ENCODE measurements at regions not wholly inside any gene's neighbourhood (a gene's known extent, or its start where the extent isn't known, plus 50 kb on each side); places are given as distances from the start of the nearest gene placed in this dataset.
"Not testable (repeated sequence)": the region's sequence is repeated elsewhere in the genome, so short reads cannot be mapped to it uniquely, and the experiment has no call there.

GRCh38 chr4:162485486-162485885 lies 321.7 kb upstream of the FSTL5 start:
- no peaks in the 10 kb centered on the region for H3K4me1 ChIP-seq (ENCODE audit: low read length)
- no peak for DNase-seq

GRCh38 chr4:162475246-162475645 lies 311.4 kb upstream of the FSTL5 start:
- TF ChIP-seq CTCF (IDR thresholded peaks at IDR 0.05; ENCODE audit: low read length) (no peak), EZH2phosphoT487 (IDR thresholded peaks at IDR 0.05; ENCODE audit: low read length) (no peak), EZH2 (optimal IDR thresholded peaks at IDR 0.05; ENCODE audit: low read depth, low read length) (no peak)
- Histone ChIP-seq H3K9ac (ENCODE audit: low read length) (no peak overlapping the region), H3K27me3 (replicated peaks; ENCODE audit: insufficient read depth, low read length) (no peaks in the 10 kb centered on the region), H3K4me1 (ENCODE audit: low read length) (no peaks in the 10 kb centered on the region), H3F3A (ENCODE audit: insufficient read depth, low read length) (no peaks in the 10 kb centered on the region), H3K27ac (ENCODE audit: low read length) (no peak overlapping the region), H3K9me3 (replicated peaks; ENCODE audit: insufficient read depth, low read length) (no peaks in the 10 kb centered on the region), H2AFZ (ENCODE audit: low read length) (no peak overlapping the region), H3K79me2 (ENCODE audit: low read length) (no peaks in the 10 kb centered on the region), H4K20me1 (ENCODE audit: insufficient read depth, low read length) (no peaks in the 10 kb centered on the region), H3K36me3 (replicated peaks; ENCODE audit: insufficient read depth, low read length) (no peaks in the 10 kb centered on the region), H3K4me3 (ENCODE audit: low read length) (no peak overlapping the region), H3K9me2 (replicated peaks; ENCODE audit: insufficient read depth, low read length) (no peaks in the 10 kb centered on the region), H3K4me2 (ENCODE audit: low read depth, low read length) (no peak overlapping the region)
- DNase-seq, result no peak

More at GRCh38 chr4:162485486-162485885, 321.7 kb upstream of the FSTL5 start:
- H3F3A ChIP-seq (ENCODE audit: insufficient read depth, low read length), result no peaks in the 10 kb centered on the region
- H3K9ac ChIP-seq (ENCODE audit: low read length), result no peak overlapping the region
- H3K36me3 ChIP-seq (replicated peaks; ENCODE audit: insufficient read depth, low read length), result no peaks in the 10 kb centered on the region
- no peaks in the 10 kb centered on the region for H3K27me3 ChIP-seq (replicated peaks; ENCODE audit: insufficient read depth, low read length)
- TF ChIP-seq EZH2phosphoT487 (IDR thresholded peaks at IDR 0.05; ENCODE audit: low read length) (no peak), EZH2 (optimal IDR thresholded peaks at IDR 0.05; ENCODE audit: low read depth, low read length) (no peak), CTCF (IDR thresholded peaks at IDR 0.05; ENCODE audit: low read length) (no peak)
- H2AFZ ChIP-seq (ENCODE audit: low read length), result no peak overlapping the region
- no peak overlapping the region for H3K27ac ChIP-seq (ENCODE audit: low read length)
- H3K9me2 ChIP-seq (replicated peaks; ENCODE audit: insufficient read depth, low read length), result no peaks in the 10 kb centered on the region
- H3K4me3 ChIP-seq (ENCODE audit: low read length), result no peak overlapping the region
- no peaks in the 10 kb centered on the region for H4K20me1 ChIP-seq (ENCODE audit: insufficient read depth, low read length)
- H3K9me3 ChIP-seq (replicated peaks; ENCODE audit: insufficient read depth, low read length), result no peaks in the 10 kb centered on the region
- no peaks in the 10 kb centered on the region for H3K79me2 ChIP-seq (ENCODE audit: low read length)
- no peak overlapping the region for H3K4me2 ChIP-seq (ENCODE audit: low read depth, low read length)

- H2AFZ ChIP-seq (ENCODE audit: low read length), result no peak overlapping the region
- H3K36me3 ChIP-seq (replicated peaks; ENCODE audit: insufficient read depth, low read length), result no peaks in the 10 kb centered on the region
- H3K27ac ChIP-seq (ENCODE audit: low read length), result no peak overlapping the region
- no peaks in the 10 kb centered on the region for H3K4me1 ChIP-seq (ENCODE audit: low read length)
- TF ChIP-seq EZH2phosphoT487 (IDR thresholded peaks at IDR 0.05; ENCODE audit: low read length), result no peak
- TF ChIP-seq EZH2 (optimal IDR thresholded peaks at IDR 0.05; ENCODE audit: low read depth, low read length), result no peak
- TF ChIP-seq CTCF (IDR thresholded peaks at IDR 0.05; ENCODE audit: low read length), result no peak
- no peaks in the 10 kb centered on the region for H3F3A ChIP-seq (ENCODE audit: insufficient read depth, low read length)
- no peaks in the 10 kb centered on the region for H3K27me3 ChIP-seq (replicated peaks; ENCODE audit: insufficient read depth, low read length)
- no peak for DNase-seq
- no peaks in the 10 kb centered on the region for H3K9me2 ChIP-seq (replicated peaks; ENCODE audit: insufficient read depth, low read length)
- H3K79me2 ChIP-seq (ENCODE audit: low read length), result no peaks in the 10 kb centered on the region
- H3K4me3 ChIP-seq (ENCODE audit: low read length), result no peak overlapping the region
- no peak overlapping the region for H3K9ac ChIP-seq (ENCODE audit: low read length)
- no peaks in the 10 kb centered on the region for H3K9me3 ChIP-seq (replicated peaks; ENCODE audit: insufficient read depth, low read length)
- H3K4me2 ChIP-seq (ENCODE audit: low read depth, low read length), result no peak overlapping the region
- H4K20me1 ChIP-seq (ENCODE audit: insufficient read depth, low read length), result no peaks in the 10 kb centered on the region
Measured at GRCh38 chr4:162469977-162470376, 306.2 kb upstream of the FSTL5 start.

- not testable (repeated sequence) for H3K4me1 ChIP-seq (ENCODE audit: low read length)
Measured at GRCh38 chr4:162465356-162465755, 301.6 kb upstream of the FSTL5 start.

More at GRCh38 chr4:162465356-162465755, 301.6 kb upstream of the FSTL5 start:
- H3K9me2 ChIP-seq (replicated peaks; ENCODE audit: insufficient read depth, low read length); H4K20me1 ChIP-seq (ENCODE audit: insufficient read depth, low read length); H3K9ac ChIP-seq (ENCODE audit: low read length); H3K36me3 ChIP-seq (replicated peaks; ENCODE audit: insufficient read depth, low read length); H3K4me2 ChIP-seq (ENCODE audit: low read depth, low read length); DNase-seq; H2AFZ ChIP-seq (ENCODE audit: low read length); H3K9me3 ChIP-seq (replicated peaks; ENCODE audit: insufficient read depth, low read length); H3K27ac ChIP-seq (ENCODE audit: low read length); H3K79me2 ChIP-seq (ENCODE audit: low read length); H3K4me3 ChIP-seq (ENCODE audit: low read length); H3K27me3 ChIP-seq (replicated peaks; ENCODE audit: insufficient read depth, low read length); H3F3A ChIP-seq (ENCODE audit: insufficient read depth, low read length): not testable (repeated sequence)
